OCI-LY1 (cell line): ENCODE measurements at regions not wholly inside any gene's neighbourhood (a gene's known extent, or its start where the extent isn't known, plus 50 kb on each side); places are given as distances from the start of the nearest gene placed in this dataset.

Source experiments
- H2AFZ ChIP-seq: fragments of 200-600 bp; sonication (generic), shearing (Covaris generic); 2 replicates; pipeline ENCODE4 v1.6.0; 2014; ENCODE audit warnings: antibody characterized with exemption, mild to moderate bottlenecking, low read length
- H3F3A ChIP-seq: fragments of 200-600 bp; sonication (generic), shearing (Covaris generic); 2 replicates; pipeline ENCODE4 v1.6.0; 2014; ENCODE audit warnings: mild to moderate bottlenecking, antibody characterized with exemption, low read length, moderate library complexity; ENCODE audit not compliant: insufficient read depth
- H3K27ac ChIP-seq: fragments of 200-600 bp; sonication (generic); 2 replicates; pipeline ENCODE4 v1.5.1; 2014; ENCODE audit warnings: low read length, mixed run types, mild to moderate bottlenecking, low read depth; ENCODE audit not compliant: poor library complexity, severe bottlenecking
- H3K27me3 ChIP-seq: fragments of 200-600 bp; sonication (generic); 2 replicates; pipeline ENCODE4 v1.6.0; 2014; ENCODE audit warnings: antibody characterized with exemption, mild to moderate bottlenecking, low read length, moderate library complexity; ENCODE audit not compliant: insufficient read depth
- H3K36me3 ChIP-seq: fragments of 200-600 bp; sonication (generic); 2 replicates; pipeline ENCODE4 v1.6.1; 2014; ENCODE audit warnings: mild to moderate bottlenecking, antibody characterized with exemption, low read length, moderate library complexity, mixed read lengths; ENCODE audit not compliant: insufficient read depth
- H3K4me1 ChIP-seq: fragments of 200-600 bp; sonication (generic); 2 replicates; pipeline ENCODE4 v1.5.1; 2014; ENCODE audit warnings: mild to moderate bottlenecking, low read length, moderate library complexity; ENCODE audit not compliant: insufficient read depth, severe bottlenecking
- H3K4me2 ChIP-seq: fragments of 200-600 bp; sonication (generic), shearing (Covaris generic); 2 replicates; pipeline ENCODE4 v1.6.1; 2014; ENCODE audit warnings: low read length
- H3K4me3 ChIP-seq: fragments of 200-600 bp; sonication (generic); 2 replicates; pipeline ENCODE4 v1.5.1; 2014; ENCODE audit warnings: low read length, low read depth, mild to moderate bottlenecking, mixed read lengths; ENCODE audit not compliant: poor library complexity, severe bottlenecking
- H3K79me2 ChIP-seq: fragments of 200-600 bp; shearing (Covaris generic); 2 replicates; pipeline ENCODE4 v1.6.1; 2016; ENCODE audit warnings: mixed run types, low read length, mixed read lengths; ENCODE audit not compliant: insufficient read depth
- H3K9ac ChIP-seq: fragments of 200-600 bp; sonication (generic), shearing (Covaris generic); 2 replicates; pipeline ENCODE4 v1.6.1; 2014; ENCODE audit warnings: mild to moderate bottlenecking, low read length, mixed read lengths
- H3K9me2 ChIP-seq: fragments of 200-600 bp; sonication (generic), shearing (Covaris generic); 2 replicates; pipeline ENCODE4 v1.6.1; 2014; ENCODE audit warnings: low read depth, mild to moderate bottlenecking, low read length, mixed read lengths
- H3K9me3 ChIP-seq: fragments of 200-600 bp; shearing (Covaris generic); 2 replicates; pipeline ENCODE4 v1.6.1; 2014; ENCODE audit warnings: low read length, mixed read lengths
- H4K20me1 ChIP-seq: fragments of 200-600 bp; sonication (generic), shearing (Covaris generic); 2 replicates; pipeline ENCODE4 v1.6.0; 2016; ENCODE audit warnings: mild to moderate bottlenecking, low read length; ENCODE audit not compliant: insufficient read depth
- EZH2 ChIP-seq: fragments of 200-600 bp; sonication (generic), shearing (Covaris generic); IDR thresholded peaks from 2 replicates; pipeline ENCODE4 v1.8.0; 2017; ENCODE audit warnings: borderline replicate concordance, mixed run types, mild to moderate bottlenecking, antibody characterized with exemption, low read length, moderate library complexity, mixed read lengths
- TF ChIP-seq, protein P1 (sequence below): fragments of 200-600 bp; sonication (generic), shearing (Covaris generic); IDR thresholded peaks from 2 replicates; pipeline ENCODE4 v1.5.1; 2017; ENCODE audit warnings: mild to moderate bottlenecking, antibody characterized with exemption, low read length, moderate library complexity, mixed read lengths

DNA sequence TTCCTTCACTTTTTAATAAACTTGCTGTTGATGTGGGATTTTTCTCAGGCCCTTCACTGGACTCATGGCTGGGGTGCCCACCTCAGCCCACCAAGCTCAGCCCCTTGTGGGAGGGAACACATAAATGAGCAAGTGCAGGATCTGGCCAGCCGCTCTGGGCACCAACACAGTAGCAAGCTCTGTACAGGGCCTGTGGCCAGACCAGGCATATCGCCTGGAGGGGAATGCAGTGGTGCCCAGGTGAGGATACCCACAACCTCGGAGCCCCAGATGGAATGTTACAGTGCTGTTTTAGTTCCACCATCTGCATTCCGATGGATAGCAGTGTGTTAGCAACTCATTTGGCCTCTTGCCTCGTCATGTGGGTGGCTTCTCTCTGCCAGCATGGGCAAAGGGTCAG lies 234.6 kb downstream of the PPP1R3A start:
- Histone ChIP-seq H3K4me1 (no peaks in the 10 kb centered on the region), H3K79me2 (no peaks in the 10 kb centered on the region), H3K9me2 (0 out of 2 replicates have a peak, but pooled peaks cover 2% of the 10 kb centered on the region), H3K4me3 (no peak overlapping the region), H3K9me3 (no peaks in the 10 kb centered on the region), H3K27ac (no peak overlapping the region), H4K20me1 (no peaks in the 10 kb centered on the region), H3K36me3 (no peaks in the 10 kb centered on the region), H3F3A (no peaks in the 10 kb centered on the region), H2AFZ (no peak overlapping the region), H3K27me3 (no peaks in the 10 kb centered on the region), H3K4me2 (no peak overlapping the region), H3K9ac (no peak overlapping the region)
- no peak for TF ChIP-seq EZH2
- TF ChIP-seq, protein P1, sequence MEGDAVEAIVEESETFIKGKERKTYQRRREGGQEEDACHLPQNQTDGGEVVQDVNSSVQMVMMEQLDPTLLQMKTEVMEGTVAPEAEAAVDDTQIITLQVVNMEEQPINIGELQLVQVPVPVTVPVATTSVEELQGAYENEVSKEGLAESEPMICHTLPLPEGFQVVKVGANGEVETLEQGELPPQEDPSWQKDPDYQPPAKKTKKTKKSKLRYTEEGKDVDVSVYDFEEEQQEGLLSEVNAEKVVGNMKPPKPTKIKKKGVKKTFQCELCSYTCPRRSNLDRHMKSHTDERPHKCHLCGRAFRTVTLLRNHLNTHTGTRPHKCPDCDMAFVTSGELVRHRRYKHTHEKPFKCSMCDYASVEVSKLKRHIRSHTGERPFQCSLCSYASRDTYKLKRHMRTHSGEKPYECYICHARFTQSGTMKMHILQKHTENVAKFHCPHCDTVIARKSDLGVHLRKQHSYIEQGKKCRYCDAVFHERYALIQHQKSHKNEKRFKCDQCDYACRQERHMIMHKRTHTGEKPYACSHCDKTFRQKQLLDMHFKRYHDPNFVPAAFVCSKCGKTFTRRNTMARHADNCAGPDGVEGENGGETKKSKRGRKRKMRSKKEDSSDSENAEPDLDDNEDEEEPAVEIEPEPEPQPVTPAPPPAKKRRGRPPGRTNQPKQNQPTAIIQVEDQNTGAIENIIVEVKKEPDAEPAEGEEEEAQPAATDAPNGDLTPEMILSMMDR: no peak

DNA sequence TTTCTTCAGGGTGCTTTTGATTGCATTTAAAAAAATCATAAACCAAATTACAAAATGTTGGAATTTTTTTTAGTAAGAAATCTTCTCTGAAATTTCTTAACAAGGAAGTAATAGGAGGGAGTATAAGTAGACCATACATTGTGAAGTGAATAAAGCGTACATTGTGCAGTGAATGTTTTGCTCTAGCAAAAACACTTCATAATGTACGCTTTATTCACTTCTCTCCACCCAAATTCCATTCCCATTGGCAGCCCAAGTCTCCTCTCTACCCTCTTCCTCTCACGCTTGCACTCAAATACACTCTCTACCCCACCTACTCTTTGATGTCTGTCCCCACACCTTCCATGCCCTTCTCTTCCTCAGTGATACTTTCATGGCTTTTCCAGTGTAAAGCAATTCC lies 241.0 kb downstream of the PPP1R3A start:
- Histone ChIP-seq H3K9me3 (no peaks in the 10 kb centered on the region), H3K9ac (no peak overlapping the region), H3K4me2 (no peak overlapping the region), H4K20me1 (no peaks in the 10 kb centered on the region), H2AFZ (no peak overlapping the region), H3K79me2 (no peaks in the 10 kb centered on the region), H3K27me3 (no peaks in the 10 kb centered on the region), H3K9me2 (0 out of 2 replicates have a peak, but pooled peaks cover 2% of the 10 kb centered on the region), H3K4me1 (no peaks in the 10 kb centered on the region), H3K4me3 (no peak overlapping the region), H3K36me3 (no peaks in the 10 kb centered on the region), H3K27ac (no peak overlapping the region), H3F3A (no peaks in the 10 kb centered on the region)
- no peak for TF ChIP-seq EZH2
- TF ChIP-seq, protein P1: no peak

DNA sequence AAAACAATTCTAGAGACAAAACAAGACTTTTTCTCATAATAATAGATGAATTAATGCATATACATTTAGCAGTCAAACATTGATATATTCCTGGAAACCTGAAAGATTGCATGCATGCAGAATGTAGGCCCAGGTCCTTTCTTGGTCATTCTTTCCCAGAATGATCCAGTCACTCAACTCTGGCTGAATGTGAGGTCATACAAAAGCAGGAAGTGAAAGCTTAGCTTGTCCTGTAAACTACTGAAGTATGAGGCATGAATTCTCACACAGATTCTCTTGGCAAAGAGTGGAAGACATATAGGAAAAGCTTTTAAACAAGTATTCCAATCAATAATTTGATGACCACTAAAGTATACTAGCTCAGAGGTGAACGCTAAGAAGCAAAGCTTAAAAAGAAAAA lies 253.9 kb downstream of the PPP1R3A start:
- H3K27me3 ChIP-seq: no peaks in the 10 kb centered on the region
- no peak for TF ChIP-seq EZH2
- TF ChIP-seq, protein P1: no peak
- no peaks in the 10 kb centered on the region for H3K9me3 ChIP-seq
- no peak overlapping the region for H3K4me3 ChIP-seq
- H3K79me2 ChIP-seq: no peaks in the 10 kb centered on the region
- no peaks in the 10 kb centered on the region for H3F3A ChIP-seq
- H3K36me3 ChIP-seq: no peaks in the 10 kb centered on the region
- H3K9ac ChIP-seq: no peak overlapping the region
- no peak overlapping the region for H2AFZ ChIP-seq
- H4K20me1 ChIP-seq: no peaks in the 10 kb centered on the region
- no peak overlapping the region for H3K27ac ChIP-seq
- H3K9me2 ChIP-seq: peaks cover 11% of the 10 kb centered on the region
- H3K4me1 ChIP-seq: no peaks in the 10 kb centered on the region
- no peak overlapping the region for H3K4me2 ChIP-seq
